NCI-H774 (cell line): ENCODE measurements at regions not wholly inside any gene's neighbourhood (a gene's known extent, or its start where the extent isn't known, plus 50 kb on each side); places are given as distances from the start of the nearest gene placed in this dataset.

Experiments used
- DNase-seq: peaks from one replicate; lab custom pipeline; 2025; lab: John Stamatoyannopoulos, UW

DNA sequence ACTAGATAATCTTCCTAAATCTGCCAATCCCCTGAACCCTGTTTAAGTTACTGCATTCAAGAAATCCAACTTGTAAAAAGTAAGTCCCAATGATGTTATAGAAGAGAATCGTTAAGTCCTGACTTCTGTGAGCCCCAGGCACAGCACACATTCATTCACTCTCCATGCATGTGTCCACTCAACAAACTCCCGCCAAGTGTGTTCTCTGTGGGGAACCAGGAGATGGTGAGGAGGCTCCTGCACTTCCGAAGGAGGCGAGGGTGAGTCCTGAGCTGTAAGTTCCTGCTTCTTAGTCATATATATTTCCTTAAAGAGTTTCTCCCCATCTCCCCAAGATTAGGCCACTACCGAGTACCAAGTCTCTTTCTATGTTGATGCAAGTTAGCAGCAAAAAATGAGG is 635.0 kb upstream of the ID2 start:
- no peak for DNase-seq

DNA sequence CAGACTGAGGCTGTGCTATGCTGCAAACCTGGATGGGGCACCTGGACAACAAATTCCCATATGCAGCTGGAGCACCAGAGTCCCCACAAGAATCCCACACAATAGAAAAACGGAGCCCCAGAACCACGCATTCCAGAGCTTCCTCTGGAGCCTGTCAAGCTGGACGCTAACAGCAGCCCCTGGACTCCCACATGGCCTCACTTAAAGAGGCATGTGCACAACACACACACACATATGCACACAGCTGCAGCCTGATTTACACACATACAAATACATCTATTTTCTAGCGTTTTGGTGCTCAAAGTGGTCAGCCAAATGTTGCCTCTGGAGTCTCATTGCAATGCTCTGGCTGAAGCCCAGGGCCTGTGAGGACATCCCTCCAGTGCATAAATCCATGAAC is 632.7 kb upstream of the ID2 start:
- no peak for DNase-seq

DNA sequence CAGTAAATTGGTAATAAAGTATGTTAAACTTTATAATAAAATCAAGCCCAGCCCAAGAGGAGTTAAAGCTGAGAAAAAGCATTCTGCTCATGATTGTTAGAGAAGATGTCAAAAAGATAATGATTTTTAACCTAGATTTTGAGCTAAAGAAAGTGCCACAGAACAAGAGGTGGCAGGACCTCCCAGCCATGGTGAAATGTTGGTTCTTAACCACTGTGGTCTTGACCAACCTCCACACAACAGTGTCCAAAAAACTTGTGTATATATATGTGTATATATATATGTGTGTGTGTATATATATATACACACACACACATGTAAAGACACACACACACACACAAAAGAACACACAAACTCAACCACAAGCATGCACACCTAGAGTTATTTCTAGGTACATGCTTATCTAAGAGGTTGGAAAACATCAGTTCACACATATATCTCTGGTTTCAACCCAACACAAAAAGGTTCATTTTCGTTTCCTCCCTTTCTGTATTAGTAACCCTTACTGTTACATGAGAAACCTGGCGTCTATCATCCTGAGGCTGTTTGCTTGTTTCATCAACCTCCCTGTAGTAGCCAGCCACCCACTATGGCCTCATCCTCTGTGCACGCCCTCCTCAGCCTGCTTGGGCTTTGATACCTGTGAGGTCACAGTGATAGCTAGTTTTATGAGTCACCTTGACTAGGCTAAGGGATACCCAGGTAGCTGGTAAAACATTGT is 631.8 kb upstream of the ID2 start:
- no peak for DNase-seq

DNA sequence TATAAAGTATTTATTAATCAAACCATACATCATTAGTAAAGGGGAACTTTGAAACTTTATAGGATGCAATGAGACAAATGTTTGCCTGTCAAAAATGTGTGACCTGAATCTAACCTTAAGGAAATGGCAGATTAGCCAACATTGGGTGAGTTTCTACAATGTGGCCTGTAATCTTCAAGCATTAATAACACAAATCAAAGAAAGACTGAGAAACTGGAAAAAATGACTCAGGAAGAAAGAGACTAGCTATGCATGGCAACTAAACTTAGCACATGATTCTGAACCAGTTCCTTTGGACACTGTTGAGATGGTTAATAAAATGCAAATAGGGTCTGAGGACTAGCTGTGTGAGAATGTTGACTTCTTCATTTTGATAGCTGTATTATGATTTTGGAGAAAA is 628.6 kb upstream of the ID2 start:
- DNase-seq = no peak

DNA sequence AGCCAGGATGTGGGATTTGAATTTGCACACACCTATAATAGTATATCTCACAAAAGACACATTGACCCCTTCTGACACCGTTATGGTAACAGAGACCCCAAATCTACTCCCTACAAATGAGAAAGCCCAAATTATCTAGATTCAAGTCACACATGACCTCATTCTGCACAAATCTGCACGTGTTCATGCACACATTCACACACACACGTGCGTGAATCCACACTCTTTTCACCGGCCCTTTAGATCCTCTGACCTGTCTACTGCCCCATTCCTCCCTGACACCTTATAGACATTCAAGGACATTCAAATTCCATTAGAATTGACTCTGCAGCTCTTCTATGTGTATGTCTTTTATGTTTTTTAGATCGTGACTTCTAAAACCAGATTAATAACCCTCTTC is 627.8 kb upstream of the ID2 start:
- DNase-seq = no peak

DNA sequence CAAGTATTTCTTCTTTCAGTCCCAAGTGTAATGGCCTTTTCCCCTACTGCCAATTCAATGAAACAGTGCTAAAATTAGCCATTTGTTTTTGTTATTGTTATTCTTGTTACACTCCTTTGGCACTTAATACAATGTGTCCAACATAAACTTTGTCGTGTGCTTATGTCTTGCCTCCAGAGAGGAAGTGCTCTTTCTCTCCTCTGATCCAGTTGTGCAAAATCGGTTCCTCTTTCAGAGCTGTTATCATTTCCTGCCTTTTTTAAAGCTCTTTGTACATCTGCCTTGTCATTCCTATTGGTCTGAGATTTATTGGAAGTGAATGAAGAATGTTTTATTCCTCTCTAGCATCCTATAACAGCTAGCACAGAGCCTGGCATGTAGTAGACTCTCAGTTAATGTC is 623.2 kb upstream of the ID2 start:
- no peak for DNase-seq

DNA sequence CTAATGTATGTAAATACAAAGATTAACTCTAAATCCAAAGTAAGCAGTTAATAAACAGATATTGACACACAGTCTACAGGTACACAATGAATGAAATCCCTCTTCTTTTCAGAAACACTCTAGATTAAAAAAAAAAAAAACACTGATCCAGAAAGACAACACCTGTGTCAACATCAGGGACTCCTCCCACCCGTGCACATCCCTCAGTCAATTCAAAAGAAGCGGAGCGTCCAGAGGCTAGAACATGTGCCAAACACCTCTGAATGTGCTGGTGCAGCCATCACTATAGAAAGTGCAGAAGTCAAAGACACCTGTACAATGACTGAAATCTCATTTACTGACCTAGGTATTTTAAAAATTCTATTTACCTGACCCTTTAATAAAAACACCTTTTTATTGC is 622.6 kb upstream of the ID2 start:
- DNase-seq = peak; percentile 86

DNA sequence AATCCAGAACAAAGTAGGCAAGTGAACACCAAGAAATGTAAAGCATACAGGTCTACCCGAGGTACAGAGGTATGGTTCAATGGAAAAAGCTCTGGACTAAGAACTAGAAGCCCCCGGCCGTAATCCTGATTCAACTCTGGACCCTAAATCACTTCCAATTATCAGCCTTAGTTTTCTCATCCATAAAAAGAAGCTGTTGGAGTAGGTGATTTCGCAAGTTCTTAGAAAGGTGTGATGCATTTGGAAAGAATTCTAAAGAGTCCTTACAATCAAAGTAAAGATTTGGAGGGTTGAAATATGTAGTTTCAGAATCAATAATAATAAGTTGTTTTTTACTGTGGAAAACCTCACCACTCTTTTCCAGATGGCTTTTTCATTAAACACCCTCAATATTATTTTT is 622.1 kb upstream of the ID2 start:
- no peak for DNase-seq

DNA sequence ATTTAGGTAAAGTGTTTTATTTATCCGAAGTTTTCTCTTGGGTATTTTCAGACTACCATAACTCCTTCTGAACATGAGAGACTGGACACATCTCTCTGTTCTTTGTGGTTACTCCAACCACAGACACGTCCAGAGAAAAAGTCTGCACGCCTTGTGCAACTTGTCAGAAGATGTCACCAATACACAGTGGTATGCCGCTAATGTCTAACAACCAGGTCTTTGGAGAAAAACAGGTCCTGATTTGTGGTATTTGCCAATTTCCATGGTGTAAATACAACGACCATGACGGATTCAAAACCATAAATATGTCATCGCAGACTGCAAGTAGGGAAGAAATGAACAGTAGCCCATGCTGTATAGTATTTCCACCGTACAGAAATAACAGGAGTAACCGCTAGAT is 620.6 kb upstream of the ID2 start:
- DNase-seq = no peak

DNA sequence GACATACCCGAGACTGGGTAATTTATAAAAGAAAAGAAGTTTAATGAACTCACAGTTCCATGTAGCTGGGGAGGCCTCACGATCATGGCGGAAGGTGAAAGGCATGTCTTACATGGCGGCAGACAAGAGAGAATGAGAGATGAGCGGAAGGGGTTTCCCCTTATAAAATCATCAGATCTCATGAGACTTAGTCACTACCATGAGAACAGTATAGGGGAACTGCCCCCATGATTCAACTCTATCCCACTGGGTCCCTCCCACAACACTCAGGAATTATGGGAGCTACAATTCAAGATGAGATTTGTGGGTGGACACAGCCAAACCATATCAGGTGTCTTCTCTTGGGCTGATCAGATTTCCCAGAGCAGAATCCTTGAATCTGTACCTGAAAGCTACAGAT is 617.3 kb upstream of the ID2 start:
- no peak for DNase-seq

DNA sequence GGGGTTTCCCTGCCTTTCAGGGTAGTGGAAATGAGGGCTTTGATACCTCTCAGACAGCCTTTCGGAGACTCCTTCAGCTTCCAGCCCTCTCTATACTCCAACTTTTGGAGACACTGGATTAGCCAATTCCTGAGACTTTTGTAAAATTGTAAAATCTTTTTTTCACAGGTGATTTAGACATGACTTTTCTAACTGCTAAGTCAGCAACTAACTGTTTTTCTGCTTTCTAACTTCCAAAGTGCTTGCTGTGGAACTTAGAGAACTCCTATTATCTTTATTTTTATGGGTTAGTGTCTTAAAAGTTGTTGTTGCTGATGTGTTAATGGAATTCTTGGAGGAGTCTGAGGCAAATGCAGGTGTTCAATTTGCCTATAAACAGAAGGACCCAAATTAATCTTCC is 616.7 kb upstream of the ID2 start:
- no peak for DNase-seq

DNA sequence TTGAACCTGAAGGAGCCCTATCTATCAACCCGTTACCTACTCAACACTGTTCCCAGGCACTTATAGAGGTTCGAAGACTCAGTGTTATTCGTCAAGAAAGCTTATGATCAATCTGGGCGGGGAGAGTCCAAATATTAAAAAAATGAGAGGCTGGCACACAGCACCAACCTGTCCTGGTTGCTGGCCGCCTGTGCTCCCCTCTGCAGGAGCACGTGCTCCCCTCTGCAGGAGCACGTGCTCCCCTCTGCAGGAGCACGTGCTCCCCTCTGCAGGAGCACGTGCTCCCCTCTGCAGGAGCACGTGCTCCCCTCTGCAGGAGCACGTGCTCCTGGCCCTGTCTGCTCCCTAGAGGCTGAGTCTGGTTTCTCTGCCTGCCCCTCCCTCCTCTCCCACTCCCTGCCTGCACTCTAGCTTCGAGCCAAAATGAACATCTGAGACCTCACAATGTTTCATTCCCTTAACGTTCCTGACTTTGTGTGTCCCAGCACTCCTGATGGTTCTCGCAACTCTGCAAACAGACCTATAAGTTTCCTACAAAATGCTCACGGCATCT is 614.0 kb upstream of the ID2 start:
- no peak for DNase-seq

DNA sequence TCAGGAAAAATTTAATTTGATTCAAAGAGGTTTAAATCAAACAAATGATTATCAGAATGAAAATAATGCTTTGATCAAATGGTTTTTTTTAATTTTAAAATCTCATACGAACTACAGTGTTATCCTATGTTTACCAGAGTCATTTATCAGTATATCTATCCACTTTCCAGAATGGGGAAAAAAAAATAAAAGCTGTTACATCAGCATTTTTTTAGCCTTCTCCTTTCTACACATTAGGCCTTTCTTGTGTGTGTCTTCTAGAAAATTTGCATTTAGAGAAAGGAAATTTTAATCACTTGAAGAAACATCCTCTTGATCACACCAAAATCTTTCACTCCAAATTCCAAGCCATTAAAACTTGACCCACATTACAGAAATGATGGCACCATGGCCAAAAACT is 608.9 kb upstream of the ID2 start:
- no peak for DNase-seq

DNA sequence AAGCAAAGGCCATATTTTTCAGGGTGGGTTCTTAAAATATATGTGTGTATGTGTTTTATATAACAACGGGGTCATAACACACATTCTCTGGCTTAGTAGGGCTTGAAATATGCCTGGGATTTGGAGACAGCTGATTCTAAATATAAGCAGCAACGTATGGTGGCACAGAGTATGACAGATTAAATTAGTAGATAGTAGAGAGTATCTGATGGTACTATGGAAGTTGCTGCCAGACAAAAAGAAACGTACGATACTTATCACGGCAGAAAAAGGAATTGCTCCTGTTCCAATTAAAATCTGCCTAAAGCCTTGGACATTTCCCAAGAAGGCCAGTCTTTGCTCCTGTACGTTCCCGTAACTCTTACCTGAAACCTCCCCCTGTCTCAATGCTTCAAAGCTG is 607.9 kb upstream of the ID2 start:
- DNase-seq = no peak

DNA sequence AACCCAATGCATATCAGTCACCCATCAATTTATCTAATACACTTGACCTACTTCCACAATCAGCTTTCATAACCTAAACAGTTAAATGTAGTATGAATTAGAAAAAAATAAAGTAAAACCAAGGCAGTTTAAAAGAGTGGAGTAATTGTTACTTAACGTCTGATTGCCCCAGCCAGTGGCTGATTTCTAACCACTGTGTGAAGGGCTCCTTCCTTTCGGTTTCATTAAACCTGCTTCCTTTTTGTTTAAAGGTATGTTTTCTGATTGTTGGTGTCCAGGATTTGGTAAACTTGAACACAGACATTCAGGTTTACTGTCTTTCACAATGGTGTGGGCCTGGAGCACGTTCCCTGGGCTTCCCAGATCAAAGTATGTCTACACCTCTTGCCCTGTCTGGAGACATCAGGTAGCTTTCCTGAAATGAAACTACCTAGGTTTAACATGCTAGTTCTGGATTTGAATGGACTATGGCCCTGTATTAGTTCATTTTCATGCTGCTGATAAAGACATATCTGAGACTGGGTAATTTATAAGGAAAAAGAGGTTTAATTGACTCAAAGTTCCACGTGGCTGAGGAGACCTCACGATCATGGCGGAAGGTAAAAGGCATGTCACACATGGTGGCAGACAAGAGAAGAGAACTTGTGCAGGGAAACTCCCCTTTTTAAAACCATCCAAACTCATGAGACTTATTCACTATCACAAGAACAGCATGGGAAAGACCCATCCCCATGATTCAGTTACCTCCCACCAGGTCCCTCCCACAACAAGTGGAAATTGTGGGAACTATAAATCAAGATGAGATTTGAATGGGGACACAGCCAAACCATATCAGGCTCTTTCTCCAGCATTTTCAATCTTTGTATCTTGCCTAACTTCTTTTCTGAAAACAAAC is 605.2 kb upstream of the ID2 start:
- no peak for DNase-seq

DNA sequence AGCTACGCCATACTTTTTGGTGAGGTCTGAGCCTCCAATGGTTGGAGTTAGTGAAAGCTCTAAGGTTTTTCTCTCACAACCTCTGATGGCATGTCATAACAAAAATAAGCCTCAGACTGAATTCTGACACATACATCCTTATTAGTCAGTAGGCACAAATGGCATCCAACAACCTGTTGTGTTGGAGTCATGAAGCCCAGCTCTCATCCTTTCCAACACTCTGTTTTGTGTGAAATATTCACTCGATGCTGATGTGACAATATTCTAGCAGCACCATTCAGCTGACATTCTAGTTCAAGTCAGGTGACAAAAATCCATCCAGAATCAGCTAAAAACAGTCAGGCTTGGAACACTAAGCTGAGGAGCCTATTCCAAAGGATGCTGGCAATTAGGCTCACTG is 603.2 kb upstream of the ID2 start:
- DNase-seq = no peak

DNA sequence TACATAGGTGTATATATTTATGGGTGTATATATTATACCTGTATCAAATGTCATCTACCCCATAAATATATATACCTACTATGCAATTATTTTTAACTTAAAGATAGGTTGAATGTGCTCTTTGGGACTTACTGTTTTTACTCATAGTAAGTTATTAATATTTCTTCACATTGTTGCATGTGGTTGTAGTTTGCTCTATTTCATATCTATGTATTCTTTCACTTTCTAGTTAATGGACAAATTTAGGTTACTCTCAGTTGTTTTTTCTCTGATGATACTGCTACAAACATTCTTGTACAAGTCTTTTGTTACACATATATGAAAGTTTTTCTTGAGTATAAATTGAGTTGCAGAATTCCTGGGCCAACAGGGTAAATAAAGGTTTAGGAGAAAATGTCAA is 601.8 kb upstream of the ID2 start:
- no peak for DNase-seq

DNA sequence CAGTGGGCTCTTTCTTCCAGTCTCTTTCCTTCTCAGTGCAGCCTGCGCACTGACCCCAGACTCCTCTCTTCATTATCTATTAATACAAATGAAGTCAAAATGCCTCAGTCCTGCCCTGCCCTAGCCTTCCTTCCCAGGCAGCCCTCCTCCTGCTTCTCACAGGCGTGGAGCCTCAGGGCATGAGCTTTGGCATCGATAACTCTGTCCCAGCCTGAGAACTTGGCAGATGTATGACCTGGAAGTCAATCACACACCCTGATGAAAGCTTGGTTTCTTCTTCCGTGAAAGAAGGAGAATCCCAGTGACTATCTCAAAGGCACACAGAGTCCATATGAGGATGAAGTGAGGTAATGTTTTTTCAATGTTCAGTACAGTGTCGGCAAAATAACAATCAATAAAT is 600.7 kb upstream of the ID2 start:
- DNase-seq = no peak

DNA sequence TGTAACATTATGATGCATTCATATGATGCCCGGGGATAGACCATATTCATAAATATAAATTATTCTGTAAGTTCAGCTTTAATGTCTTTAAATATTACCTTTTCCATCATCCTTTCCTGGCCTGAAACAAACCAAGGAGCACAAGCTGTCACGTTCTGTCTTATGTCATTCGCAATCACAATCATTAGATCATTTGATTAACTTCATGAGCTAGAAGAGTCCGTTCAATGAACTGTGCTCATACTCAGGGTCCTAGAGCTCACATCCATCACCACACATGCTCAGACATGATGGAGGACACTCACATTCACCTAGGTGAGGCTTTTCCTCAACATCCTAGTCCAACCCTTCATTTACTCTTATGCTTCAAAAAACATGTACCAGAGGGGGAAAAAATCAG is 599.0 kb upstream of the ID2 start:
- DNase-seq = no peak

DNA sequence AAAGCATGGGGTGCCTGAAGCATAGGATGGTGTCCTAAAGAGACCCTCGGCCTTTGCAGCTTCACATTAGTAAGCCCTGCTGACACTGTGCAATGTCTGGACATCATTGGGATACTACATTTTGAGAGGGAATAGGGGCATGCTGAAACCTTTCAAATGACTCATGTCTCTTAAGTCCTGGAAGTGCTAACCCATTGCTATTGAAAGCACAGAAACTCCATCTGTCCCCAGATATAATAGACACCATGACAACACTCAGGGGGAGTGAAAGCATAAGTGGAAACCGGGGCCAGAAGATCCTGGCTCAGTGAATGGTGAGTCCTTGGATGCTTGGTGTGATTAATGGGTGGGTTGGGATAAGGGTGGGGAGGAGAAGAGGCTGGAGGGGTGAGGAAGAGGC is 595.5 kb upstream of the ID2 start:
- no peak for DNase-seq

DNA sequence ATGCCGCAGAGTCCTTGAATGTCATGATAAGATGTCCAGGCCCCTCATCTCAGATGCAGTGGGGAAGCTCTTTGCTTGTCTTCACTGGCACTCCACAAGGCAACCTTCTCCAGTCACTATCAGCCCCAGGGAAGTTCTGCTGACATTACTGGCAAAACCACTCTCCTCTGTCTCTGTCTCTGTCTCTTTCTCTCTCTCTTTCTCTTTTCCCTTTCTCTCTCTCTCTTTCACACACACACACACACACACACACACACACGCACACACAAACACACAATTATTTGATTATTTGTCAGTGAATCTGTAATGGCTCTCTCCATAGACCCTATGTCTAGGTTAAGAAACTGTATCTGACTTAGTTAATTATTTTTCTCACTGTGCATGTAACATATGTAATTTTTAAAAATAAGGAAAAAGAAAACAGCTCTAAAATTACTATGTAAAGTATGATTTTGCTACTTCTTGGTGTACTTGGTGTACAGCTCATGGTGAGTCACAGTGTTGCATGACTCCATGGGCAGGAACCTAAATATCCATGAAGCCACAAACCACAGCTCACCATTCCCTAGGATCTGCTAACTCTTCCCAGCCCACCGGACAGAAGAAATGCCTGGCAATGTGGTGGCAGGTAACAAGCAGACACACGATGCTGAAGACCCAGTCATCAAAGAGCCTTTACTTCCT is 594.9 kb upstream of the ID2 start:
- DNase-seq = no peak

DNA sequence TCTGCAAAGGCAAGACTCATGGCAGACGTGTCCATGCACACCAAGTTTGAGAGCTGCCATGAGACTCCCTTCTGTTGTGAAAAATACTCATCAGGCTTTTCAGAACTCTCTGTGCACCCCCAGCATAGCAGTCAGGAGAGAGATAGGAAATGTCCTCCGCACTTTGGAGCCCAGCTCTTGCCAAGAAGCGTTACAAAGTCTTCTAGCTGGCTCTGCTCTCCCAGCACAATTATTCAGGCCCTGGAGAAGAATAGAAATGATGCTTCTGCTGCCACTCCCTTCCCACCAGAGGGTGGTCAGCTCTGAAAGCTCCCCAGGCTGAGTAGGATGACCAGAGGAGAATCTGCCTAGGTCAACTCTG is 594.4 kb upstream of the ID2 start:
- DNase-seq = no peak

DNA sequence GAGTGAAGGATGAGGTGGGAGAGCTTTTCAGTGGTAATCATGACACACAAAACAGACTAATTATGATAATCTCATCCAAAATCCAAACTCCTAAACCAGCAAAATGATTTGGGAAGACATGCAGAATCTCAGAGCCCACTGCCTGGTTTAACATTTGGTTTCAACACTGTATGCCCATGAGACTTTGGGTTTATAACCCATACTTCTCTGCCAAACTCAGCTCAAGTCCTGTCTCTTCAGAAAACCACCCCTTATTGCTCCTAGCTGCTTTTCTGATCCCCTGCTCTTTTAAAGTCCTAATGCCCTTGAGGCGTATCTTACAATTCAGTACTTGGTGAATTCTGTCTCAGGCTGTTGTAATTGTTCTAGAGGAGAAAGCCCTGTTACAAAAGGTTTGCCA is 593.0 kb upstream of the ID2 start:
- no peak for DNase-seq
